Peyer's patch (tissue), 4 donors: ENCODE measurements at regions not wholly inside any gene's neighbourhood (a gene's known extent, or its start where the extent isn't known, plus 50 kb on each side); places are given as distances from the start of the nearest gene placed in this dataset.

Experiments used
- POLR2A ChIP-seq, 2 donors: fragments of 450-650 bp; IDR thresholded peaks; one replicate each; pipeline ENCODE4 v1.5.1; 2017; ENCODE audit warnings: antibody characterized with exemption in 2 of 2, mild to moderate bottlenecking in 2 of 2, moderate library complexity in 2 of 2
- TF ChIP-seq, protein P1 (sequence below), 6 experiments: fragments of 450-650 bp in 4 of 6; fragments of 200-600 bp in 2 of 6; sonication (generic) in 1 of 6; IDR thresholded peaks; one replicate each; pipeline ENCODE4 v1.5.1; 2017 to 2019; ENCODE audit warnings: antibody characterized with exemption in 6 of 6, mild to moderate bottlenecking in 3 of 6, moderate library complexity in 1 of 6

DNA sequence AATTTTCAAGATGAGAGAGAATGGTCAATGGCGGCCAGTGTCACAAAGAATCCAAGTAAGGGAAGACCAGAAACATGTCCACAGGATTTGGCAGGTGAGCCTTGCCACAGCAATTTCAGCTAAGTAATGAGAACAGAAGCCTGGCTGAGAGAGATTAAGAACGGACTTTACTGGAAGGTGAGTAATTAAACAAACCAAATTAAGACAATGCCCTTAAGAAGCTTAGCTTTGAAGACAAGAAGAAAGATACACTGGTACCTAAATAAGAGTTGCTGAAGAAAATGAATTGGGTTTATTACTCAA lies 145.4 kb upstream of the PLEKHG7 start:
- TF ChIP-seq, protein P1, sequence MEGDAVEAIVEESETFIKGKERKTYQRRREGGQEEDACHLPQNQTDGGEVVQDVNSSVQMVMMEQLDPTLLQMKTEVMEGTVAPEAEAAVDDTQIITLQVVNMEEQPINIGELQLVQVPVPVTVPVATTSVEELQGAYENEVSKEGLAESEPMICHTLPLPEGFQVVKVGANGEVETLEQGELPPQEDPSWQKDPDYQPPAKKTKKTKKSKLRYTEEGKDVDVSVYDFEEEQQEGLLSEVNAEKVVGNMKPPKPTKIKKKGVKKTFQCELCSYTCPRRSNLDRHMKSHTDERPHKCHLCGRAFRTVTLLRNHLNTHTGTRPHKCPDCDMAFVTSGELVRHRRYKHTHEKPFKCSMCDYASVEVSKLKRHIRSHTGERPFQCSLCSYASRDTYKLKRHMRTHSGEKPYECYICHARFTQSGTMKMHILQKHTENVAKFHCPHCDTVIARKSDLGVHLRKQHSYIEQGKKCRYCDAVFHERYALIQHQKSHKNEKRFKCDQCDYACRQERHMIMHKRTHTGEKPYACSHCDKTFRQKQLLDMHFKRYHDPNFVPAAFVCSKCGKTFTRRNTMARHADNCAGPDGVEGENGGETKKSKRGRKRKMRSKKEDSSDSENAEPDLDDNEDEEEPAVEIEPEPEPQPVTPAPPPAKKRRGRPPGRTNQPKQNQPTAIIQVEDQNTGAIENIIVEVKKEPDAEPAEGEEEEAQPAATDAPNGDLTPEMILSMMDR (IDR thresholded peaks at IDR 0.05) = no peak
- no peak for TF ChIP-seq POLR2A (IDR thresholded peaks at IDR 0.05)
